H9 (cell line): ENCODE measurements at regions not wholly inside any gene's neighbourhood (a gene's known extent, or its start where the extent isn't known, plus 50 kb on each side); places are given as distances from the start of the nearest gene placed in this dataset.

Source experiments
- DNase-seq: peaks from one replicate; pipeline ENCODE4 v3.0.0-alpha.2; 2017
- H2AFZ ChIP-seq: one replicate; pipeline ENCODE4 v1.6.1; 2013; ENCODE audit warnings: mild to moderate bottlenecking, low read length, control low read depth, moderate library complexity
- H2AK5ac ChIP-seq: 2 replicates; pipeline ENCODE4 v1.6.1; 2013; ENCODE audit warnings: low read length, control low read depth, mixed read lengths; ENCODE audit not compliant: insufficient read length
- H2BK120ac ChIP-seq: one replicate; pipeline ENCODE4 v1.6.1; 2013; ENCODE audit warnings: low read depth, mild to moderate bottlenecking, low read length, control low read depth, inconsistent platforms; ENCODE audit not compliant: poor library complexity, severe bottlenecking
- H2BK12ac ChIP-seq: 2 replicates; pipeline ENCODE4 v1.6.1; 2013; ENCODE audit warnings: low read length, control low read depth, mixed read lengths, low read depth; ENCODE audit not compliant: insufficient read length
- H2BK15ac ChIP-seq: 2 replicates; pipeline ENCODE4 v1.6.1; 2013; ENCODE audit warnings: low read depth, low read length, control low read depth
- H2BK20ac ChIP-seq: one replicate; pipeline ENCODE4 v1.6.1; 2013; ENCODE audit warnings: low read depth, mild to moderate bottlenecking, low read length, control low read depth, inconsistent platforms; ENCODE audit not compliant: poor library complexity, severe bottlenecking
- H2BK5ac ChIP-seq: 2 replicates; pipeline ENCODE4 v1.6.1; 2013; ENCODE audit warnings: low read length, control low read depth, mixed read lengths; ENCODE audit not compliant: insufficient read length
- H3K14ac ChIP-seq: 2 replicates; pipeline ENCODE4 v1.6.1; 2013; ENCODE audit warnings: low read length, control low read depth; ENCODE audit not compliant: insufficient read depth
- H3K18ac ChIP-seq: 2 replicates; pipeline ENCODE4 v1.6.1; 2013; ENCODE audit warnings: low read depth, mild to moderate bottlenecking, mixed read lengths, low read length, control low read depth; ENCODE audit not compliant: insufficient read length
- H3K23ac ChIP-seq: 2 replicates; pipeline ENCODE4 v1.6.1; 2013; ENCODE audit warnings: low read length, control low read depth, mixed read lengths, low read depth; ENCODE audit not compliant: insufficient read length
- H3K23me2 ChIP-seq: 2 replicates; pipeline ENCODE4 v1.6.1; 2013; ENCODE audit warnings: low read depth, mild to moderate bottlenecking, mixed read lengths, low read length, control low read depth; ENCODE audit not compliant: insufficient read length, poor library complexity, severe bottlenecking
- H3K27ac ChIP-seq: 2 replicates; pipeline ENCODE4 v1.5.1; 2013; ENCODE audit warnings: low read length, control low read depth, mixed read lengths, low read depth; ENCODE audit not compliant: insufficient read length
- H3K27me3 ChIP-seq: 2 replicates; pipeline ENCODE4 v1.6.1; 2013; ENCODE audit warnings: low read length, control low read depth, inconsistent platforms; ENCODE audit not compliant: insufficient read depth
- H3K4ac ChIP-seq: 2 replicates; pipeline ENCODE4 v1.6.1; 2013; ENCODE audit warnings: low read depth, mild to moderate bottlenecking, control low read depth, inconsistent platforms, low read length, moderate library complexity
- H3K4me1 ChIP-seq: 2 replicates; pipeline ENCODE4 v1.6.1; 2013; ENCODE audit warnings: low read length, control low read depth, inconsistent platforms; ENCODE audit not compliant: insufficient read depth
- H3K4me2 ChIP-seq: 2 replicates; pipeline ENCODE4 v1.6.1; 2013; ENCODE audit warnings: low read length, control low read depth, mixed read lengths; ENCODE audit not compliant: insufficient read length, insufficient read depth
- H3K56ac ChIP-seq: 2 replicates; pipeline ENCODE4 v1.6.1; 2013; ENCODE audit warnings: low read depth, mild to moderate bottlenecking, mixed read lengths, low read length, control low read depth; ENCODE audit not compliant: insufficient read length
- H3K79me1 ChIP-seq: 2 replicates; pipeline ENCODE4 v1.6.1; 2013; ENCODE audit warnings: low read depth, mild to moderate bottlenecking, moderate library complexity, low read length, control low read depth, inconsistent platforms; ENCODE audit not compliant: insufficient read depth, poor library complexity, severe bottlenecking
- H3K79me2 ChIP-seq: 2 replicates; pipeline ENCODE4 v1.6.1; 2013; ENCODE audit warnings: low read length, control low read depth, inconsistent platforms; ENCODE audit not compliant: insufficient read depth
- H3K9ac ChIP-seq: 2 replicates; pipeline ENCODE4 v1.6.1; 2013; ENCODE audit warnings: low read length, control low read depth, mixed read lengths; ENCODE audit not compliant: insufficient read length; ENCODE audit errors: extremely low read depth
- H3K9me3 ChIP-seq: one replicate; pipeline ENCODE4 v1.6.1; 2013; ENCODE audit warnings: low read depth, low read length, inconsistent platforms; ENCODE audit not compliant: control insufficient read depth
- H3T11ph ChIP-seq: one replicate; pipeline ENCODE4 v1.6.1; 2013; ENCODE audit warnings: mild to moderate bottlenecking, low read length, control low read depth, inconsistent platforms
- H4K20me1 ChIP-seq: one replicate; pipeline ENCODE4 v1.6.1; 2013; ENCODE audit not compliant: control insufficient read depth, insufficient read length, insufficient read depth
- H4K5ac ChIP-seq: 2 replicates; pipeline ENCODE4 v1.6.1; 2013; ENCODE audit warnings: low read depth, mild to moderate bottlenecking, mixed read lengths, low read length, control low read depth; ENCODE audit not compliant: insufficient read length
- H4K8ac ChIP-seq: replicated peaks from 2 replicates; pipeline ENCODE4 v1.6.1; 2013; ENCODE audit warnings: low read length, control low read depth, mixed read lengths, low read depth; ENCODE audit not compliant: insufficient read length
- H4K91ac ChIP-seq: 2 replicates; pipeline ENCODE4 v1.6.1; 2013; ENCODE audit warnings: low read depth, mild to moderate bottlenecking, moderate library complexity, mixed read lengths, low read length, control low read depth; ENCODE audit not compliant: insufficient read length
- H3K27ac Mint-ChIP-seq, 3 experiments: 2 replicates in 2 of 3; 3 replicates in 1 of 3; pipeline ENCODE4 v1.8.0; 2020 to 2021; ENCODE audit warnings: mixed read lengths in 3 of 3, mild to moderate bottlenecking in 1 of 3, moderate library complexity in 1 of 3
- H3K27me3 Mint-ChIP-seq: 2 replicates; pipeline ENCODE4 v1.8.0; 2021; ENCODE audit warnings: low read depth, mild to moderate bottlenecking, moderate library complexity, mixed read lengths
- H3K36me3 Mint-ChIP-seq, 3 experiments: 2 replicates in 2 of 3; 3 replicates in 1 of 3; pipeline ENCODE4 v1.8.0; 2020 to 2021; ENCODE audit warnings: low read depth in 3 of 3, mixed read lengths in 3 of 3; ENCODE audit not compliant: insufficient read depth in 1 of 3
- H3K4me1 Mint-ChIP-seq, 2 experiments: 2 replicates each; pipeline ENCODE4 v1.8.0; 2020; ENCODE audit warnings: mixed read lengths in 2 of 2
- H3K4me3 Mint-ChIP-seq, 2 experiments: 2 replicates in 1 of 2; 3 replicates in 1 of 2; pipeline ENCODE4 v1.8.0; 2020 to 2021; ENCODE audit warnings: mild to moderate bottlenecking in 2 of 2, mixed read lengths in 2 of 2, moderate library complexity in 1 of 2
- H3K9me3 Mint-ChIP-seq, 2 experiments: 2 replicates in 1 of 2; 3 replicates in 1 of 2; pipeline ENCODE4 v1.8.0; 2020; ENCODE audit warnings: mild to moderate bottlenecking in 2 of 2, mixed read lengths in 2 of 2, moderate library complexity in 1 of 2
- CTCF ChIP-seq: fragments of 200-600 bp; sonication (generic); conservative IDR thresholded peaks from 3 replicates; pipeline ENCODE4 v1.8.0; 2021; ENCODE audit warnings: antibody characterized with exemption, mild to moderate bottlenecking
- WGBS: extraction: QIAGEN DNeasy Blood & Tissue Kit; methylation state at CpG from one replicate; pipeline ENCODE4 v1.1.7; 2013; ENCODE audit warnings: missing lambda C conversion rate, low lambda C conversion rate, mixed read lengths; ENCODE audit not compliant: insufficient read length; ENCODE audit errors: extremely low coverage; 5-methylcytosine and 5-hydroxymethylcytosine counted together

GRCh38 chr17:77660524-77660923 lies 298.0 kb upstream of the TNRC6C start:
- DNase-seq = no peak
- Histone ChIP-seq H3K4me1 (no peaks in the 10 kb centered on the region), H3K14ac (no peak overlapping the region), H3K56ac (no peak overlapping the region), H4K8ac (no peak overlapping the region), H2BK20ac (no peak overlapping the region), H3K23me2 (no peaks in the 10 kb centered on the region), H3K79me1 (no peaks in the 10 kb centered on the region), H2AFZ (no peak overlapping the region), H3K4ac (no peak overlapping the region), H4K5ac (no peak overlapping the region), H2AK5ac (no peak overlapping the region), H3K18ac (no peak overlapping the region), H3K9me3 (no peaks in the 10 kb centered on the region), H3K23ac (no peak overlapping the region), H3K79me2 (no peaks in the 10 kb centered on the region), H2BK15ac (no peak overlapping the region), H2BK120ac (no peak overlapping the region), H3K27ac (no peak overlapping the region), H4K20me1 (no peaks in the 10 kb centered on the region), H3K9ac (no peak overlapping the region), H2BK12ac (no peak overlapping the region), H3T11ph (no peak overlapping the region), H4K91ac (no peak overlapping the region), H2BK5ac (no peak overlapping the region), H3K4me2 (no peak overlapping the region), H3K27me3 (no peaks in the 10 kb centered on the region)
- TF ChIP-seq CTCF = no peak
- no peaks in the 10 kb centered on the region for H3K4me1 Mint-ChIP-seq
- no CpG with 5 or more reads among the region's 4 CpGs for WGBS
- H3K27me3 Mint-ChIP-seq = peaks cover 22% of the 10 kb centered on the region
- peaks cover 5 to 15% (median 11%) of the 10 kb centered on the region in 3 experiments; a peak in 6 of 7 replicates for H3K36me3 Mint-ChIP-seq
- H3K4me3 Mint-ChIP-seq = no peak overlapping the region
- peaks cover 32 to 33% of the 10 kb centered on the region in 2 experiments for H3K9me3 Mint-ChIP-seq
- H3K27ac Mint-ChIP-seq = no peak overlapping the region; a peak in 1 of 7 replicates
